IMR-90 (cell line): ENCODE measurements at regions not wholly inside any gene's neighbourhood (a gene's known extent, or its start where the extent isn't known, plus 50 kb on each side); places are given as distances from the start of the nearest gene placed in this dataset.

Source experiments
- BHLHE40 ChIP-seq: fragments of 150-350 bp; IDR thresholded peaks from 2 replicates; pipeline ENCODE4 v1.6.1; 2016; ENCODE audit warnings: mild to moderate bottlenecking, low read depth, low read length
- CHD1 ChIP-seq: IDR thresholded peaks from 2 replicates; pipeline ENCODE4 v1.6.1; 2012; ENCODE audit warnings: low read depth, low read length, improper control_type of control experiment
- CTCF ChIP-seq: conservative IDR thresholded peaks from 2 replicates; pipeline ENCODE4 v1.5.1; 2012; ENCODE audit warnings: mild to moderate bottlenecking, low read depth, low read length, improper control_type of control experiment
- ELK1 ChIP-seq: fragments of 150-350 bp; IDR thresholded peaks from 2 replicates; pipeline ENCODE4 v1.6.1; 2016; ENCODE audit warnings: low read depth, mild to moderate bottlenecking, low read length, moderate library complexity, borderline replicate concordance
- FOS ChIP-seq: fragments of 150-350 bp; IDR thresholded peaks from 2 replicates; pipeline ENCODE4 v1.6.1; 2016; ENCODE audit warnings: low read depth, low read length
- MAZ ChIP-seq: IDR thresholded peaks from 2 replicates; pipeline ENCODE4 v1.6.1; 2012; ENCODE audit warnings: low read depth, mild to moderate bottlenecking, low read length, improper control_type of control experiment, moderate library complexity, borderline replicate concordance
- MXI1 ChIP-seq: IDR thresholded peaks from 2 replicates; pipeline ENCODE4 v1.6.1; 2012; ENCODE audit warnings: low read depth, mild to moderate bottlenecking, low read length, moderate library complexity, borderline replicate concordance
- NFE2L2 ChIP-seq: fragments of 150-350 bp; IDR thresholded peaks from 2 replicates; pipeline ENCODE4 v1.6.1; 2016; ENCODE audit warnings: low read depth, mild to moderate bottlenecking, low read length
- POLR2A ChIP-seq: IDR thresholded peaks from 2 replicates; pipeline ENCODE4 v1.6.1; 2012; ENCODE audit warnings: mild to moderate bottlenecking, low read depth, low read length
- RAD21 ChIP-seq: IDR thresholded peaks from 2 replicates; pipeline ENCODE4 v1.6.1; 2012; ENCODE audit warnings: low read length, improper control_type of control experiment
- RFX5 ChIP-seq: IDR thresholded peaks from 2 replicates; pipeline ENCODE4 v1.8.0; 2012; ENCODE audit warnings: low read depth, mild to moderate bottlenecking, low read length, moderate library complexity
- SMC3 ChIP-seq: fragments of 150-350 bp; IDR thresholded peaks from 2 replicates; pipeline ENCODE4 v1.6.1; 2016; ENCODE audit warnings: low read depth, mild to moderate bottlenecking, antibody characterized with exemption, low read length, moderate library complexity
- USF2 ChIP-seq: fragments of 150-350 bp; IDR thresholded peaks from 2 replicates; pipeline ENCODE4 v1.6.1; 2017; ENCODE audit warnings: mild to moderate bottlenecking, antibody characterized with exemption, low read length, low read depth

- TF ChIP-seq MXI1 (no peak), CTCF (no peak), RFX5 (no peak), FOS (no peak), NFE2L2 (no peak), POLR2A (no peak), USF2 (no peak), SMC3 (no peak), CHD1 (no peak), MAZ (no peak), RAD21 (no peak), ELK1 (no peak), BHLHE40 (no peak)
Observed at GRCh38 chr6:115798229-115798628, 262.5 kb downstream of the FRK start.
